Fibroblast of lung (primary cell): ENCODE measurements at regions not wholly inside any gene's neighbourhood (a gene's known extent, or its start where the extent isn't known, plus 50 kb on each side); places are given as distances from the start of the nearest gene placed in this dataset.

ENCODE experiments used
- DNase-seq, 2 donors: peaks; one replicate each; pipeline versions ENCODE4 v3.0.0 to v3.0.0-alpha.2; 2010; ENCODE audit warnings: low read depth in 2 of 2
- H2AFZ ChIP-seq: 2 replicates; pipeline ENCODE4 v1.5.1; 2012; ENCODE audit warnings: low read length, control low read depth, inconsistent platforms
- H3K27ac ChIP-seq: 2 replicates; pipeline ENCODE4 v1.5.1; 2011; ENCODE audit warnings: low read length, control low read depth; ENCODE audit not compliant: insufficient read depth
- H3K27me3 ChIP-seq: 2 replicates; pipeline ENCODE4 v1.5.1; 2011; ENCODE audit warnings: mild to moderate bottlenecking, low read length; ENCODE audit not compliant: control insufficient read depth, insufficient read depth
- H3K36me3 ChIP-seq: 2 replicates; pipeline ENCODE4 v1.5.1; 2011; ENCODE audit warnings: low read length; ENCODE audit not compliant: control insufficient read depth, insufficient read depth
- H3K4me1 ChIP-seq: 2 replicates; pipeline ENCODE4 v1.5.1; 2011; ENCODE audit warnings: low read length; ENCODE audit not compliant: control insufficient read depth, insufficient read depth; ENCODE audit errors: extremely low read depth
- H3K4me2 ChIP-seq: 2 replicates; pipeline ENCODE4 v1.5.1; 2011; ENCODE audit warnings: low read length, control low read depth; ENCODE audit not compliant: insufficient read depth; ENCODE audit errors: extremely low read depth
- H3K4me3 ChIP-seq, 4 experiments: fragments of 200-600 bp in 1 of 4; sonication (generic) in 1 of 4; replicated peaks in 1 of 4; 2 replicates each; pipeline ENCODE4 v1.5.1; 2011 to 2016; ENCODE audit warnings: low read length in 4 of 4, low read depth in 3 of 4, mild to moderate bottlenecking in 3 of 4, control low read depth in 2 of 4, inconsistent platforms in 1 of 4, mixed read lengths in 1 of 4; ENCODE audit not compliant: insufficient read depth in 1 of 4; ENCODE audit errors: control extremely low read depth in 1 of 4
- H3K79me2 ChIP-seq: 2 replicates; pipeline ENCODE4 v1.5.1; 2012; ENCODE audit warnings: mild to moderate bottlenecking, low read length, inconsistent platforms; ENCODE audit not compliant: control insufficient read depth, insufficient read depth
- H3K9ac ChIP-seq: 2 replicates; pipeline ENCODE4 v1.5.1; 2011; ENCODE audit warnings: mild to moderate bottlenecking, low read length, control low read depth; ENCODE audit not compliant: insufficient read depth
- H3K9me3 ChIP-seq: 2 replicates; pipeline ENCODE4 v1.5.1; 2012; ENCODE audit warnings: low read depth, low read length; ENCODE audit not compliant: control insufficient read depth, insufficient read depth
- H4K20me1 ChIP-seq: 2 replicates; pipeline ENCODE4 v1.5.1; 2011; ENCODE audit warnings: low read length; ENCODE audit not compliant: control insufficient read depth, insufficient read depth; ENCODE audit errors: extremely low read depth
- EZH2 ChIP-seq: IDR thresholded peaks from 2 replicates; pipeline ENCODE4 v1.5.1; 2012; ENCODE audit warnings: low read length, control low read depth, mild to moderate bottlenecking; ENCODE audit errors: missing control alignments
- TF ChIP-seq, protein P1 (sequence below), 2 donors: IDR thresholded peaks in 1 of 2; conservative IDR thresholded peaks in 1 of 2; 1 replicate in 1 of 2; 2 replicates in 1 of 2; pipeline ENCODE4 v1.5.1; 2011 to 2012; ENCODE audit warnings: low read length in 2 of 2, control low read depth in 1 of 2, inconsistent platforms in 1 of 2, low read depth in 1 of 2, mild to moderate bottlenecking in 1 of 2

DNA sequence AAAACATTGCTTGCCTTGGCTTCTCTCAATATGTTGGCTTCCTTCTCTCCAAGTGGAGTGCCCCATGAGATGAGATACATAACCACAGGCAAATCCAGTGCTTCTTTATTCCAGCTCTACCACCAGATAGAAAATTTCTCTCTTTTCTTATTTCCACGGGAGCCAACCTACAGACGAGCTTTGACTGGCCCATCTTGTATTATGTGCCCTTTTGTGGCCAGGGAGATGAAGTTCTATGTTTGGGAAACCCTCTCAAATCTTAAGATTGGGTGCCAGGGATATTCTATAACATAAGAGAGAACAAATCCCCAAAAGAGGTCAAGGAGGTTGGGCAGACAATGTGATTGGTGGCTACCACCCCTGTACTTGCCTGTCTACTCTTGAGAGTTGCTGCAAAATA lies 351.8 kb downstream of the ZNF326 start:
- TF ChIP-seq, protein P1, sequence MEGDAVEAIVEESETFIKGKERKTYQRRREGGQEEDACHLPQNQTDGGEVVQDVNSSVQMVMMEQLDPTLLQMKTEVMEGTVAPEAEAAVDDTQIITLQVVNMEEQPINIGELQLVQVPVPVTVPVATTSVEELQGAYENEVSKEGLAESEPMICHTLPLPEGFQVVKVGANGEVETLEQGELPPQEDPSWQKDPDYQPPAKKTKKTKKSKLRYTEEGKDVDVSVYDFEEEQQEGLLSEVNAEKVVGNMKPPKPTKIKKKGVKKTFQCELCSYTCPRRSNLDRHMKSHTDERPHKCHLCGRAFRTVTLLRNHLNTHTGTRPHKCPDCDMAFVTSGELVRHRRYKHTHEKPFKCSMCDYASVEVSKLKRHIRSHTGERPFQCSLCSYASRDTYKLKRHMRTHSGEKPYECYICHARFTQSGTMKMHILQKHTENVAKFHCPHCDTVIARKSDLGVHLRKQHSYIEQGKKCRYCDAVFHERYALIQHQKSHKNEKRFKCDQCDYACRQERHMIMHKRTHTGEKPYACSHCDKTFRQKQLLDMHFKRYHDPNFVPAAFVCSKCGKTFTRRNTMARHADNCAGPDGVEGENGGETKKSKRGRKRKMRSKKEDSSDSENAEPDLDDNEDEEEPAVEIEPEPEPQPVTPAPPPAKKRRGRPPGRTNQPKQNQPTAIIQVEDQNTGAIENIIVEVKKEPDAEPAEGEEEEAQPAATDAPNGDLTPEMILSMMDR (conservative IDR thresholded peaks at IDR 0.05 in 1 of 2, IDR thresholded peaks at IDR 0.05 in 1 of 2; ENCODE audit: low read depth in 1 of 2, low read length in 2 of 2): no peak
- no peak for TF ChIP-seq EZH2
- no peaks in the 10 kb centered on the region for H3K79me2 ChIP-seq
- no peaks in the 10 kb centered on the region for H3K27me3 ChIP-seq
- DNase-seq: no peak
- H3K9me3 ChIP-seq: no peaks in the 10 kb centered on the region
- no peaks in the 10 kb centered on the region for H3K4me1 ChIP-seq
- no peak overlapping the region for H3K9ac ChIP-seq
- no peak overlapping the region for H3K4me3 ChIP-seq
- no peak overlapping the region for H3K4me2 ChIP-seq
- no peaks in the 10 kb centered on the region for H3K36me3 ChIP-seq
- no peak overlapping the region for H2AFZ ChIP-seq
- H3K27ac ChIP-seq: no peak overlapping the region
- no peaks in the 10 kb centered on the region for H4K20me1 ChIP-seq

DNA sequence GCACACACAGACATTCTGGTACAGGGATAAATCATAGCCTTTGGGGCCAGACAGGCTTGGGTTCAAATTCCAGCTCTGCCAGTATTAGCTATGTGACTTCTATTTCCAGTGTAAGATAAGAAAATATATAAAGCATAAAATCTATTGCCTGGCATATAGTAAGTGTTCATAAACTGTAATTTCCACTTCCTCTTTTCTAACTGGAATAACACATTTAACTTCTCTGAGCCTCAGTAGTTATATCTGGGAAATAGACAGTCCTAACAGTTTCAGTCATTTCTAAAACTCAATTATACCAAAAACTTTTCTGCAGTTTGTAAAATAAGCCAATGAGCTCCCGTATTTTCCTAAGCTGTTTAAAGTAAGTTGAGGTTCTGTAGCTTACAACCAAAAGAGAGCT lies 351.4 kb downstream of the ZNF326 start:
- H3K79me2 ChIP-seq: no peaks in the 10 kb centered on the region
- no peaks in the 10 kb centered on the region for H4K20me1 ChIP-seq
- TF ChIP-seq, protein P1 (conservative IDR thresholded peaks at IDR 0.05 in 1 of 2, IDR thresholded peaks at IDR 0.05 in 1 of 2; ENCODE audit: low read depth in 1 of 2, low read length in 2 of 2): no peak
- TF ChIP-seq EZH2: no peak
- H3K36me3 ChIP-seq: no peaks in the 10 kb centered on the region
- no peaks in the 10 kb centered on the region for H3K4me1 ChIP-seq
- no peak overlapping the region for H3K27ac ChIP-seq
- no peak overlapping the region for H3K4me3 ChIP-seq
- H3K4me2 ChIP-seq: no peak overlapping the region
- H3K27me3 ChIP-seq: no peaks in the 10 kb centered on the region
- H2AFZ ChIP-seq: no peak overlapping the region
- no peak overlapping the region for H3K9ac ChIP-seq
- no peaks in the 10 kb centered on the region for H3K9me3 ChIP-seq
- DNase-seq: no peak

DNA sequence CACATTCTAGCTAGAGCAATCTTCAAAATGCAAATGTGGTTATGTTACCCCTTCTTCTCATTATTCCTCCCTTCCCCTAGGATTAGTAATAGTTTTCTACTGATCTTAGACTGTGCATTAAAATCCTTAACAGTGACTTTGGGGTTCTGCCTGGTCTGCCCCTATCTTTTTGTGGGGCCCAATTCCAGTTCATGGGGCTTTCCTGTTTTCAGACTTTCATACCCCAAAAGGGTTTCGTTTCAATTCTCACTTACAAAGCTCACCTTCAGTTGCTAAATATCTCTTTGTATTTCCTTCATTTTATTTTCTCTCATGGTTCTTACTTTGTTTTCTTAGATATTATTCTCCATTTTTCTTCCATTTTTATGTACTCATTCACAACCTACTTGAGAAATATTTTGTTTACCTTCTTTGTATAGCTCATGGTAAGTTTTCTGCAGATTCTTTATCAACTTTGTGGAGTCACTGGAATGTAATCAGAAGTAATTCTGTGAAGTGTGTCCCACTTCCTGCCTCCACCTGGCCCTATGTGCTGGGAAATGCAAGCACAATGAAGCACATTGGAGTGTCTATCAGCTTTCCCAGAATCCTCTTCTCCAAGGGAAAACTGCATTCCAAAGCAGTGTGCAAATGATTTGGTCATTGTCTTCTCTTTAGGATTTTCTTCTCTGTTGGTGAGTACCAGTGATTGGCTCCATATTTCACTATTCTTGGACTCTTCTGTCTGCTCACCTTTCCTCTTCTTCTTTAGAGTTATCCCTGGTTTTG lies 350.2 kb downstream of the ZNF326 start:
- Histone ChIP-seq H4K20me1 (no peaks in the 10 kb centered on the region), H3K4me2 (no peak overlapping the region), H3K4me3 (no peak overlapping the region), H3K9me3 (no peaks in the 10 kb centered on the region), H3K79me2 (no peaks in the 10 kb centered on the region), H3K9ac (no peak overlapping the region), H3K36me3 (no peaks in the 10 kb centered on the region), H3K27me3 (no peaks in the 10 kb centered on the region), H3K4me1 (no peaks in the 10 kb centered on the region), H3K27ac (no peak overlapping the region), H2AFZ (no peak overlapping the region)
- no peak for DNase-seq
- TF ChIP-seq, protein P1 (conservative IDR thresholded peaks at IDR 0.05 in 1 of 2, IDR thresholded peaks at IDR 0.05 in 1 of 2; ENCODE audit: low read depth in 1 of 2, low read length in 2 of 2): no peak
- no peak for TF ChIP-seq EZH2
